AG10803 (cell line): ENCODE measurements at regions not wholly inside any gene's neighbourhood (a gene's known extent, or its start where the extent isn't known, plus 50 kb on each side); places are given as distances from the start of the nearest gene placed in this dataset.
"Not testable (repeated sequence)": the region's sequence is repeated elsewhere in the genome, so short reads cannot be mapped to it uniquely, and the experiment has no call there.

Source experiments
- DNase-seq: peaks from one replicate; pipeline ENCODE4 v3.0.0; 2010; ENCODE audit warnings: low read depth
- H3K4me3 ChIP-seq: 2 replicates; pipeline ENCODE4 v1.5.1; 2011; ENCODE audit warnings: mild to moderate bottlenecking, low read length, control low read depth
- CTCF ChIP-seq: conservative IDR thresholded peaks from 2 replicates; pipeline ENCODE4 v1.5.1; 2011; ENCODE audit warnings: mild to moderate bottlenecking, low read length, control low read depth, inconsistent platforms

GRCh38 chr13:60679928-60680694 lies 283.1 kb downstream of the TDRD3 start:
- DNase-seq, result no peak
- H3K4me3 ChIP-seq, result no peak overlapping the region
- no peak for TF ChIP-seq CTCF

- H3K4me3 ChIP-seq, result no peak overlapping the region
- DNase-seq, result no peak
- TF ChIP-seq CTCF, result no peak
Observed at GRCh38 chr13:60679131-60679530, 282.1 kb downstream of the TDRD3 start.

DNA sequence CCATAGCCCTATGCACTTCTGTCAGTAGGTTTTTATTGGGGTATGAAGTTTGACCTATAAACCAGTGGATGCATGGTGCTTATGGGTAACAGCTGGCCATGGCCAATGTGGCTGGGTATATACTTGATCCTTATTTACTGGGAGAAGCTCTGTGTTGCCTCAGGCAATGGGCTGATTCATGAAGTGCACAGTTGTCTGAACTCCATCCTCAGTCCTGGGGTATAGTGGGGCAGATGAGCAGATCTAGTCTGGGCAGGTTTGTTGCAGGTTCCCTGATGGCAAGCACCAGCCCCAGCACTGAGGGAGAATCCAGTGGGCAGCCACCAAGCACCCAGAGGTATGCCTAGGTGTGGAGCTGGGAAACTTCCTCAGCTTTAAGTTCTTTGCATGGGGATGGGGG lies 274.4 kb downstream of the TDRD3 start:
- no peak for DNase-seq
- H3K4me3 ChIP-seq, result no peak overlapping the region
- TF ChIP-seq CTCF, result no peak

- H3K4me3 ChIP-seq, result no peak overlapping the region
- DNase-seq, result no peak
- no peak for TF ChIP-seq CTCF
Observed at GRCh38 chr13:60663788-60664187, 266.8 kb downstream of the TDRD3 start.

DNA sequence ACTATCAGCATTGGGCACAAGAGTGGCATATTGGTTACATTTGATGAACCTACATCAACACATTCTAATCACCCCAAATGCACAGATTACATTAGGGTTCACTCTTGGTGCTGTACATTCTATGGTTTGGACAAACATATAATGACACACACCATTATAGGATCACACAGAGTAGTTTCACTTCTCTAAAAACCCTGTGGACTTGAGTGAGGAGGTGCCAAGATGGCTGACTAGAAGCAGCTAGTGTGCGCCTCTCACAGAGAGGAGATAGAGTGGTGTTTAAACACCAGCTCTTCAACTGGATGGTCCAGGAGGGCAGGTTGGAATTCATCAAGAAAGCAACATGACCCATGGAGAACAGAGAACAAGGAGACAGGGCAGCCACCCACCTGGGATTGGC lies 265.6 kb downstream of the TDRD3 start:
- TF ChIP-seq CTCF, result no peak
- no peak for DNase-seq
- no peak overlapping the region for H3K4me3 ChIP-seq

GRCh38 chr13:60661521-60661920 lies 264.5 kb downstream of the TDRD3 start:
- no peak for TF ChIP-seq CTCF
- DNase-seq, result no peak
- H3K4me3 ChIP-seq, result no peak overlapping the region

DNA sequence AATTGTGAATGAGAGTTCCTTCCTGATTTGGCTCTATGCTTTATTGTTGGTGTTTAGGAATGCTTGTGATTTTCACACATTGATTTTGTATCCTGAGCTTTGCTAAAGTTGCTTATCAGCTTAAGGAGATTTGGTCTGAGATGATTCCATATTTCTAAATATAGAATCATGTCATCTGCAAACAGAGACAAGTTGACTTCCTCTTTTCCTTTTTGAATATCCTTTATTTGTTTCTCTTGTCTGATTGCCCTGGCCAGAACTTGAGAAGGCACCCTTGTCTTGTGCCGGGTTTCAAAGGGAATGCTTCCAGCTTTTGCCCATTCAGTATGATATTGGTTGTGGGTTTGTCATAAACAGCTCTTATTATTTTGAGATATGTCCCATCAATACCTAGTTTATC lies 260.6 kb downstream of the TDRD3 start:
- DNase-seq, result not testable (repeated sequence)

More for the DNA sequence above, 260.6 kb downstream of the TDRD3 start:
- H3K4me3 ChIP-seq, result not testable (repeated sequence)
